Esophagus muscularis mucosa (tissue), 3 donors: ENCODE measurements at regions not wholly inside any gene's neighbourhood (a gene's known extent, or its start where the extent isn't known, plus 50 kb on each side); places are given as distances from the start of the nearest gene placed in this dataset.

Experiments used
- EP300 ChIP-seq: sonication (generic); formaldehyde crosslinking; IDR thresholded peaks from one replicate; pipeline ENCODE4 v1.6.1; 2017; ENCODE audit warnings: antibody characterized with exemption
- TF ChIP-seq, protein P1 (sequence below), 3 experiments: fragments of 200-600 bp in 2 of 3; fragments of 450-650 bp in 1 of 3; sonication (generic) in 2 of 3; IDR thresholded peaks; one replicate each; pipeline ENCODE4 v1.5.1; 2017 to 2019; ENCODE audit warnings: antibody characterized with exemption in 3 of 3, mild to moderate bottlenecking in 2 of 3, moderate library complexity in 1 of 3

DNA sequence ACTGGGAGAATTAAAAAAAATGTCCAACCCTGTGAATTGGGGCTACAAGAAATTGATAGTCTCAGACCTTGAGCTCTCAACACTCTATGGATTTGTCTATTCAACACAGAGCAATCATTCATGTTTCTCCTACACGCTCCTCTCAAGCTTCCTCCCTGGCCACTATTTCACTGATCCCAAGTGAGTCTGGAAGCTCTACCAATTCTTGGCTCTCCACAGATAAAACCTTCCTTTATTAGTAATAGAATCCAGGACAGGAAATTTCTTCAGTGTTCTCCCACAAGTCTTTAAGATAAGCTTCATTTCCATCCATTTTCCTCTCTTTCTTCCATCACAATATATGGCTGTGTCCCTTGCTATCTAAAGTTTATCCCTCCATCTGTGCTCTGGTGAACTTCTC, 215.1 kb upstream of the PAPPA start:
- TF ChIP-seq, protein P1, sequence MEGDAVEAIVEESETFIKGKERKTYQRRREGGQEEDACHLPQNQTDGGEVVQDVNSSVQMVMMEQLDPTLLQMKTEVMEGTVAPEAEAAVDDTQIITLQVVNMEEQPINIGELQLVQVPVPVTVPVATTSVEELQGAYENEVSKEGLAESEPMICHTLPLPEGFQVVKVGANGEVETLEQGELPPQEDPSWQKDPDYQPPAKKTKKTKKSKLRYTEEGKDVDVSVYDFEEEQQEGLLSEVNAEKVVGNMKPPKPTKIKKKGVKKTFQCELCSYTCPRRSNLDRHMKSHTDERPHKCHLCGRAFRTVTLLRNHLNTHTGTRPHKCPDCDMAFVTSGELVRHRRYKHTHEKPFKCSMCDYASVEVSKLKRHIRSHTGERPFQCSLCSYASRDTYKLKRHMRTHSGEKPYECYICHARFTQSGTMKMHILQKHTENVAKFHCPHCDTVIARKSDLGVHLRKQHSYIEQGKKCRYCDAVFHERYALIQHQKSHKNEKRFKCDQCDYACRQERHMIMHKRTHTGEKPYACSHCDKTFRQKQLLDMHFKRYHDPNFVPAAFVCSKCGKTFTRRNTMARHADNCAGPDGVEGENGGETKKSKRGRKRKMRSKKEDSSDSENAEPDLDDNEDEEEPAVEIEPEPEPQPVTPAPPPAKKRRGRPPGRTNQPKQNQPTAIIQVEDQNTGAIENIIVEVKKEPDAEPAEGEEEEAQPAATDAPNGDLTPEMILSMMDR (IDR thresholded peaks at IDR 0.05), result no peak
- no peak for TF ChIP-seq EP300
